ENCODE measurements at regions not wholly inside any gene's neighbourhood (a gene's known extent, or its start where the extent isn't known, plus 50 kb on each side); places are given as distances from the start of the nearest gene placed in this dataset.

- no peak for TF ChIP-seq CTCF (IDR thresholded peaks at IDR 0.05; ENCODE audit: poor library complexity)
- no peak for TF ChIP-seq EZH2phosphoT487 (IDR thresholded peaks at IDR 0.05; ENCODE audit: low read depth, severe bottlenecking, unreplicated experiment)
Observed at GRCh38 chr1:228810395-228810758, 75.1 kb downstream of the RHOU start.

Data from hepatocyte (in vitro differentiated cells).